WI38 (cell line): ENCODE measurements at regions not wholly inside any gene's neighbourhood (a gene's known extent, or its start where the extent isn't known, plus 50 kb on each side); places are given as distances from the start of the nearest gene placed in this dataset.

ENCODE experiments used
- H3K4me3 ChIP-seq: 2 replicates; pipeline ENCODE4 v1.5.1; 2011; ENCODE audit warnings: low read depth, mild to moderate bottlenecking, control low read depth, low read length
- CTCF ChIP-seq: IDR thresholded peaks from 2 replicates; pipeline ENCODE4 v1.5.1; 2012; ENCODE audit warnings: low read depth, mild to moderate bottlenecking, control low read depth, low read length

- H3K4me3 ChIP-seq: no peak overlapping the region
- no peak for TF ChIP-seq CTCF
Measured at GRCh38 chr2:198817536-198817935, 640.2 kb downstream of the SATB2 start.

GRCh38 chr2:198815626-198816025 lies 642.1 kb downstream of the SATB2 start:
- no peak overlapping the region for H3K4me3 ChIP-seq
- TF ChIP-seq CTCF: no peak

- TF ChIP-seq CTCF: no peak
- no peak overlapping the region for H3K4me3 ChIP-seq
Measured at GRCh38 chr2:198811198-198811597, 646.5 kb downstream of the SATB2 start.

- no peak for TF ChIP-seq CTCF
- H3K4me3 ChIP-seq: no peak overlapping the region
Measured at GRCh38 chr2:198809976-198810375, 647.8 kb downstream of the SATB2 start.

- no peak for TF ChIP-seq CTCF
- no peak overlapping the region for H3K4me3 ChIP-seq
Measured at GRCh38 chr2:198807131-198807530, 650.6 kb downstream of the SATB2 start.

GRCh38 chr2:198795419-198795818 lies 662.3 kb downstream of the SATB2 start:
- H3K4me3 ChIP-seq: no peak overlapping the region
- TF ChIP-seq CTCF: no peak

GRCh38 chr2:198791623-198792022 lies 666.1 kb downstream of the SATB2 start:
- TF ChIP-seq CTCF: no peak
- H3K4me3 ChIP-seq: no peak overlapping the region

GRCh38 chr2:198788676-198789075 lies 669.1 kb downstream of the SATB2 start:
- TF ChIP-seq CTCF: no peak
- H3K4me3 ChIP-seq: no peak overlapping the region
